ENCODE measurements at regions not wholly inside any gene's neighbourhood (a gene's known extent, or its start where the extent isn't known, plus 50 kb on each side); places are given as distances from the start of the nearest gene placed in this dataset.
"Not testable (repeated sequence)": the region's sequence is repeated elsewhere in the genome, so short reads cannot be mapped to it uniquely, and the experiment has no call there.

GRCh38 chr2:111432916-111433499, 312.3 kb downstream of the BCL2L11 start:
- H3K36me3 ChIP-seq; H3K4me3 ChIP-seq; H3K79me2 ChIP-seq (ENCODE audit: low read depth); H3K27ac ChIP-seq; H3K27ac Mint-ChIP-seq; H3K9me3 ChIP-seq (ENCODE audit: low read depth); H3K4me2 ChIP-seq; H3K4me3 Mint-ChIP-seq; H3K4me1 Mint-ChIP-seq; H2AFZ ChIP-seq (replicated peaks); H3K36me3 Mint-ChIP-seq; H3K9me3 Mint-ChIP-seq; DNase-seq (ENCODE audit: low spot score); H3K9ac ChIP-seq; H3K4me1 ChIP-seq; H3K27me3 Mint-ChIP-seq (ENCODE audit: insufficient read depth, low read depth); H3F3A ChIP-seq (ENCODE audit: low read depth); H3K27me3 ChIP-seq; H4K20me1 ChIP-seq (ENCODE audit: low read depth): not testable (repeated sequence)

GRCh38 chr2:111433892-111434607, 313.3 kb downstream of the BCL2L11 start:
- not testable (repeated sequence) for H3K4me1 Mint-ChIP-seq; H3K4me2 ChIP-seq; H2AFZ ChIP-seq (replicated peaks); H3K27me3 Mint-ChIP-seq (ENCODE audit: insufficient read depth, low read depth); H3F3A ChIP-seq (ENCODE audit: low read depth); H3K27ac ChIP-seq; H3K4me1 ChIP-seq; DNase-seq (ENCODE audit: low spot score); H3K4me3 Mint-ChIP-seq; H3K4me3 ChIP-seq; H3K27me3 ChIP-seq; H3K9ac ChIP-seq; H3K27ac Mint-ChIP-seq; H3K9me3 Mint-ChIP-seq; H4K20me1 ChIP-seq (ENCODE audit: low read depth); H3K36me3 Mint-ChIP-seq; H3K36me3 ChIP-seq; H3K79me2 ChIP-seq (ENCODE audit: low read depth); H3K9me3 ChIP-seq (ENCODE audit: low read depth)

GRCh38 chr2:111434608-111434939, 313.9 kb downstream of the BCL2L11 start:
- not testable (repeated sequence) for H3K27me3 Mint-ChIP-seq (ENCODE audit: insufficient read depth, low read depth); H3K4me3 Mint-ChIP-seq; DNase-seq (ENCODE audit: low spot score)

GRCh38 chr2:111435553-111436310, 315.0 kb downstream of the BCL2L11 start:
- H3K4me1 ChIP-seq; H3K27me3 Mint-ChIP-seq (ENCODE audit: insufficient read depth, low read depth); H3K4me1 Mint-ChIP-seq; H3F3A ChIP-seq (ENCODE audit: low read depth); DNase-seq (ENCODE audit: low spot score); H2AFZ ChIP-seq (replicated peaks); H4K20me1 ChIP-seq (ENCODE audit: low read depth); H3K27ac Mint-ChIP-seq; H3K27me3 ChIP-seq; H3K36me3 Mint-ChIP-seq; H3K9me3 Mint-ChIP-seq; H3K9ac ChIP-seq; H3K79me2 ChIP-seq (ENCODE audit: low read depth); H3K4me3 ChIP-seq; H3K4me2 ChIP-seq; H3K4me3 Mint-ChIP-seq; H3K9me3 ChIP-seq (ENCODE audit: low read depth); H3K27ac ChIP-seq; H3K36me3 ChIP-seq: not testable (repeated sequence)

More at GRCh38 chr2:111434608-111434939, 313.9 kb downstream of the BCL2L11 start:
- not testable (repeated sequence) for H3K9ac ChIP-seq; H2AFZ ChIP-seq (replicated peaks); H3F3A ChIP-seq (ENCODE audit: low read depth); H4K20me1 ChIP-seq (ENCODE audit: low read depth); H3K27ac Mint-ChIP-seq; H3K36me3 ChIP-seq; H3K4me3 ChIP-seq; H3K27ac ChIP-seq; H3K4me2 ChIP-seq; H3K9me3 ChIP-seq (ENCODE audit: low read depth); H3K9me3 Mint-ChIP-seq; H3K36me3 Mint-ChIP-seq; H3K79me2 ChIP-seq (ENCODE audit: low read depth); H3K4me1 Mint-ChIP-seq; H3K4me1 ChIP-seq; H3K27me3 ChIP-seq

- not testable (repeated sequence) for H3F3A ChIP-seq (ENCODE audit: low read depth); H3K27me3 ChIP-seq; H3K9me3 ChIP-seq (ENCODE audit: low read depth); H3K27ac Mint-ChIP-seq; H3K4me1 Mint-ChIP-seq; H4K20me1 ChIP-seq (ENCODE audit: low read depth); H3K36me3 Mint-ChIP-seq; H3K9ac ChIP-seq; H3K9me3 Mint-ChIP-seq; H3K4me1 ChIP-seq; H3K27ac ChIP-seq; H3K4me3 Mint-ChIP-seq; H3K36me3 ChIP-seq; H3K27me3 Mint-ChIP-seq (ENCODE audit: insufficient read depth, low read depth); H3K4me3 ChIP-seq; H2AFZ ChIP-seq (replicated peaks); DNase-seq (ENCODE audit: low spot score); H3K4me2 ChIP-seq; H3K79me2 ChIP-seq (ENCODE audit: low read depth)
These were observed 315.7 kb downstream of the BCL2L11 start for GRCh38 chr2:111436411-111436810.

- not testable (repeated sequence) for H3K36me3 Mint-ChIP-seq; H3F3A ChIP-seq (ENCODE audit: low read depth); H3K9me3 ChIP-seq (ENCODE audit: low read depth); H3K4me3 ChIP-seq; H3K27me3 Mint-ChIP-seq (ENCODE audit: insufficient read depth, low read depth); H3K36me3 ChIP-seq; H3K4me1 ChIP-seq; H3K4me3 Mint-ChIP-seq; H3K27ac ChIP-seq; H3K4me1 Mint-ChIP-seq; H2AFZ ChIP-seq (replicated peaks); H4K20me1 ChIP-seq (ENCODE audit: low read depth); H3K9me3 Mint-ChIP-seq; H3K79me2 ChIP-seq (ENCODE audit: low read depth); H3K27ac Mint-ChIP-seq; H3K27me3 ChIP-seq; H3K4me2 ChIP-seq; DNase-seq (ENCODE audit: low spot score); H3K9ac ChIP-seq
These were observed 316.7 kb downstream of the BCL2L11 start for GRCh38 chr2:111437288-111437990.

- H2AFZ ChIP-seq (replicated peaks); H3K27me3 Mint-ChIP-seq (ENCODE audit: insufficient read depth, low read depth); H3K36me3 Mint-ChIP-seq; H3K4me3 Mint-ChIP-seq; H3K4me1 Mint-ChIP-seq; H3K9ac ChIP-seq; H3K36me3 ChIP-seq; H3K4me1 ChIP-seq; H3K4me2 ChIP-seq; H3K9me3 ChIP-seq (ENCODE audit: low read depth); H3K27me3 ChIP-seq; H3K27ac ChIP-seq; H3K9me3 Mint-ChIP-seq; H4K20me1 ChIP-seq (ENCODE audit: low read depth); H3F3A ChIP-seq (ENCODE audit: low read depth); H3K79me2 ChIP-seq (ENCODE audit: low read depth); H3K27ac Mint-ChIP-seq; DNase-seq (ENCODE audit: low spot score); H3K4me3 ChIP-seq: not testable (repeated sequence)
These were observed 317.4 kb downstream of the BCL2L11 start for GRCh38 chr2:111438161-111438560.

GRCh38 chr2:111439237-111439636, 318.5 kb downstream of the BCL2L11 start:
- H3K4me1 Mint-ChIP-seq; H3K9me3 Mint-ChIP-seq; H3K79me2 ChIP-seq (ENCODE audit: low read depth); H3K27ac ChIP-seq; H2AFZ ChIP-seq (replicated peaks); H3K4me2 ChIP-seq; H3F3A ChIP-seq (ENCODE audit: low read depth); H3K36me3 ChIP-seq; H3K4me3 ChIP-seq; H4K20me1 ChIP-seq (ENCODE audit: low read depth); H3K4me1 ChIP-seq; H3K9me3 ChIP-seq (ENCODE audit: low read depth); H3K9ac ChIP-seq; H3K27me3 ChIP-seq; DNase-seq (ENCODE audit: low spot score); H3K4me3 Mint-ChIP-seq; H3K36me3 Mint-ChIP-seq; H3K27ac Mint-ChIP-seq; H3K27me3 Mint-ChIP-seq (ENCODE audit: insufficient read depth, low read depth): not testable (repeated sequence)

Data from neural progenitor cell (in vitro differentiated cells).